ENCODE measurements at regions not wholly inside any gene's neighbourhood (a gene's known extent, or its start where the extent isn't known, plus 50 kb on each side); places are given as distances from the start of the nearest gene placed in this dataset.

DNA sequence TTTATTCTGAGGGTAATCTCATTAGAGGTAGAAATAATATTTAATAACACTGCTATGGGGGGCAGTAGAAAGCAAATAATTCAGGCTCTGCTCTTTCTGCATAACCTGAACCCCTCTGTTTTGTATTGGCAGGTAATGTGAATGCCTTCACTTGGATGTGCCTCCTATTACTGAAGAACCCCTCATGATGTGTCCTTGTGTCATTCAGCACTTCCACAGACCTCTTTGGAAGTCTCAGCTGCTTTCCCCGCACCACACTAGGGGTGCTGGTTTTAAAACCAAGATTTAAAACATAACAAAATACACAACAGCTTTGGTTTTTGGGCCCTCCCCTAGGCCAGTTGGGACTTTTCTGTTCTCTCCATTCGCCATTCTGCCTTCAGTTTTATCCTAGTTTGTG lies 281.7 kb upstream of the MC4R start:
- Mint-ChIP-seq H3K9me3 (no peaks in the 10 kb centered on the region), H3K36me3 (no peaks in the 10 kb centered on the region), H3K4me3 (no peak overlapping the region), H3K27me3 (no peaks in the 10 kb centered on the region), H3K27ac (no peak overlapping the region), H3K4me1 (no peaks in the 10 kb centered on the region)
- POLR2A ChIA-PET: no interaction called here
- no peak for DNase-seq
- no peak for ATAC-seq (ENCODE audit: low read depth)

DNA sequence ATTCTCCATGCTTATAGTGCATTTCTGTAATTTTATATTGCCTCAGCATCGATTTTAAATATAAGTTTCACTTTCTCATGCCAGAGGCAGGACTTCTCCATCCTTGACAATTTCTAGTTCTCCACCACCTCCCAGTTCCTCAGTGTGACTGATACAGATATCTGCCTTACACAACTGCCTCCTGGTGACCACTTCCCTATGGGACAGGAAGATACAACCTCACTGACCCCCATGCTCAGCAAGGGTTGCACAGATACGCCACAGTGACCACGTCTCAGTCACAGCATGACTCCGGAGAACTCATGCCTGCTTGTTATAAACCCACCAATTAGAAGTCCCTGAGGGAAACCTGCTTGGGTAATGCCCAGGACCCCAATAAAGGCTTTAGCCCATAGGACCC lies 284.0 kb upstream of the MC4R start:
- Mint-ChIP-seq H3K27ac (no peak overlapping the region), H3K4me1 (no peaks in the 10 kb centered on the region), H3K36me3 (no peaks in the 10 kb centered on the region), H3K4me3 (no peak overlapping the region), H3K27me3 (no peaks in the 10 kb centered on the region), H3K9me3 (no peaks in the 10 kb centered on the region)
- POLR2A ChIA-PET: no interaction called here
- ATAC-seq (ENCODE audit: low read depth) (no peak), DNase-seq (no peak)

DNA sequence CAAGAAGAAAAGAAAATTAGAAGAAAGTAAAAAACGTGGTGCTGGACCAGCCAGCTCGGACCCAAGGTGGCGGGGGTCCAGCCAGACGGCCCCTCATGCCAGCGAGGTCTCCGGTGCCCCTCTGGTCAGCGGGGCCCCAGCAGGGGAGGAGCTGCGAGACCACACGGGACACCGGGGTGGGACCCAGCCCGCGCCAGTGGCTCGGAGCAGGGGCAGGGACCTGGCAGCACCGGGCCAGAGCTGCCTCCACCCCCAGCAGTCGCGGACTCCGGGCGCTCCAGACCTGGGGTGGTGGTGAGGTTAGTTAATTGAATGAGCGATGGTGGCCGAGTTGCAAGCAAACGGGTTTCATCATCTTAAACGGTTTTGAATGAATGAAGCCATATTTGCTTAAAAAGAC lies 289.9 kb upstream of the MC4R start:
- Mint-ChIP-seq H3K27ac (no peak overlapping the region), H3K4me1 (no peaks in the 10 kb centered on the region), H3K9me3 (peaks cover 5% of the 10 kb centered on the region), H3K36me3 (no peaks in the 10 kb centered on the region), H3K4me3 (no peak overlapping the region), H3K27me3 (no peaks in the 10 kb centered on the region)
- no peak for ATAC-seq (ENCODE audit: low read depth)
- POLR2A ChIA-PET: no interaction called here
- DNase-seq: no peak

DNA sequence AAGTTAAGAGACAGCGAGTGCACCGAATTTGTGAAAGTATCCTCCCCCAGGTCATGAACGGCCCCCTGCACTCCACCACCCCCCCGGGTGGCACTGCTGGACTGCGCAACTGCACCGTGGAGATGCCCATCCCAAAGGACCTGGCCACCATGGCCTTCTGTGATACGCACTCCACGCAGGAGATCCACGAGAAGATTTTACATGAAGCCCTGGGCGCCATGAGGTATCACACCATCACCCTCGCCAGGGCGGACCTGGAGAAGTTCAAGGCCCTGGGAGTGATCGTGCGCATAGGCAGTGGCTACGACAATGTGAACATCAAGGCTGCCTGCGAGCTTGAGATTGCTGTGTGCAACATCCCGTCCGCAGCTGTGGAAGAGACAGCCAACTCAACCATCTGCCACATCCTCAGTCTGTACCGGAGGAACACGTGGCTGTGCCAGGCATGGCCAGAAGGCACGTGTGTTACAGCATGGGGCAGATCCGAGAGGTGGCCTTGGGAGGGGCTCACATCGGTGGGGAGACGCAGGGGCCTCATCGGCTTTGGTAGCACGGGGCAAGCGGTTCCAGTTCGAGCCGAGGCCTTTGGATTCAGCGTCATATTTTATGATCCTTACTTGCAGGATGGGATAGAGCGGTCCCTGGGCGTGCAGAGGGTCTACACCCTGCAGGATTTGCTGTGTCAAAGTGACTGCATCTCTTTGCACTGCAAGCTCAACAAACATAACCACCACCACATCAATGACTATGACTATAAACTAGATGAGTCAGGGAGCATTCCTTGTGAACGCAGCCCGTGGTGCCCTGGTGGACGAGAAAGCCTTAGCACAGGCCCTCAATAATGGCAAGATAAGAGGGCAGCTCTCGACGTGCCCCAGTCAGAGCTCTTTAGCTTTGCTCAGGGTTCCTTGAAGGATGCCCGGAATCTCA lies 290.8 kb upstream of the MC4R start:
- no peak for ATAC-seq (ENCODE audit: low read depth)
- Mint-ChIP-seq H3K36me3 (no peaks in the 10 kb centered on the region), H3K27ac (no peak overlapping the region), H3K27me3 (no peaks in the 10 kb centered on the region), H3K4me3 (no peak overlapping the region), H3K9me3 (peaks cover 5% of the 10 kb centered on the region), H3K4me1 (no peaks in the 10 kb centered on the region)
- no peak for DNase-seq
- POLR2A ChIA-PET: no interaction called here

DNA sequence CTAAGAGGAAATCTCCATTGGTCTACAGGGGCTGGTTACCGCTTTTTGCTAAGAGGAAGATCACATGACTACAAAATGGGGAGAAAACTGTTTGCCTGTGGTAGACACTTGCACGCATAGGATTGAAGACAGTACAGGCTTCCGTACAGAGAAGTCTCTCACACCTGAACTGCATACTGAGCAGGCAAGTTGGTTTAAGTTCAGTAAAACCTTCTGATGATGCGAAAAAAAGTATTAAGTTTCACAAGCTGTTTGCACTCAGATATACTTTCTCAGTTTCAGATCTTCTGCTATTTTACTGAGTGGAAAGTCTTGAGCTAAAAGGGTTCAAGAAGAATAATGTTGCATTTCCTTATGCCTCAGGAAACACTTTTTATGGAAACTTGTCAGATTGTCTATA lies 292.2 kb upstream of the MC4R start:
- Mint-ChIP-seq H3K4me3 (no peak overlapping the region), H3K36me3 (no peaks in the 10 kb centered on the region), H3K27ac (no peak overlapping the region), H3K4me1 (no peaks in the 10 kb centered on the region), H3K27me3 (no peaks in the 10 kb centered on the region), H3K9me3 (peaks cover 5% of the 10 kb centered on the region)
- DNase-seq (no peak), ATAC-seq (ENCODE audit: low read depth) (no peak)
- POLR2A ChIA-PET: no interaction called here

DNA sequence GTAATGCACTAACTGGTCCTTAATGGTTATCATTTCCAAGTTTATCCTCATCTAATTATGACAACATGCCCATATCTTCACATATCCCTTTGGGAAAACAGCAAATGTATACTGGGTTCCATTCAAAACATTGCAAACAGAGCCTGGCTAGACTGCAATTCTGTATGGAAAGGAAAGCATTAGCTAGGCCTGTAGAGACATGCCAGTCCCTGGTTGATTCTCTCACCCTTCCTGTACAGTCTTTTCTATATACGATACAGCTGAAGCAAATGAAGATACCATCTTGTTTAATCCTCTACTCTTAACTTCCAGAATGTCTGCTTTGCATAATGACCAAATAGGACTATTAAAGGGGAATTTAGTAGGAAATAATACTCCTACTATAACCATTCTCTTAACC lies 294.4 kb upstream of the MC4R start:
- ATAC-seq (ENCODE audit: low read depth): no peak
- no peaks in the 10 kb centered on the region for H3K4me1 Mint-ChIP-seq
- no peak overlapping the region for H3K4me3 Mint-ChIP-seq
- H3K9me3 Mint-ChIP-seq: peaks cover 5% of the 10 kb centered on the region
- no peaks in the 10 kb centered on the region for H3K36me3 Mint-ChIP-seq
- no peak overlapping the region for H3K27ac Mint-ChIP-seq
- POLR2A ChIA-PET: no interaction called here
- no peaks in the 10 kb centered on the region for H3K27me3 Mint-ChIP-seq
- DNase-seq: no peak

DNA sequence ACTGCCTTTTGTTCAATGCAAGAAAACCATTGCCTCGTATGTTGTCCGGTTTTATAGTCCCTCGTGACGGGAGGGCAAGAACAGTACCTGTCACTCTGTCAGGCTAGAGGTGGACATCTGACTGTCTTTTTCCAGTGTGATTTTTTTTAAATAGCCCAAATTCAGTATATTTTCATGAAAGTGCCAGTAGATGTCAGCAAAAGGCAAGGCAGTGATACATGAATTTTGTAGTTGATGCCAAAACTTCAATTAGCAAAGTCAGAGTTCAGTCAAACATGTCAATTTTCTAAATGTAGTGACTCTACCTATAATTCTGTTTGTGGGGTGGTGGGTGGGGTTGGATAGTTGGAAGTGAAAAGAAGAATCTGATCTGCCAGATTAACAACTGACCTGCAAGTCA lies 296.0 kb upstream of the MC4R start:
- Mint-ChIP-seq H3K27ac (no peak overlapping the region), H3K27me3 (no peaks in the 10 kb centered on the region), H3K9me3 (peaks cover 5% of the 10 kb centered on the region), H3K4me1 (no peaks in the 10 kb centered on the region), H3K4me3 (no peak overlapping the region), H3K36me3 (no peaks in the 10 kb centered on the region)
- no peak for ATAC-seq (ENCODE audit: low read depth)
- no peak for DNase-seq
- POLR2A ChIA-PET: no interaction called here

DNA sequence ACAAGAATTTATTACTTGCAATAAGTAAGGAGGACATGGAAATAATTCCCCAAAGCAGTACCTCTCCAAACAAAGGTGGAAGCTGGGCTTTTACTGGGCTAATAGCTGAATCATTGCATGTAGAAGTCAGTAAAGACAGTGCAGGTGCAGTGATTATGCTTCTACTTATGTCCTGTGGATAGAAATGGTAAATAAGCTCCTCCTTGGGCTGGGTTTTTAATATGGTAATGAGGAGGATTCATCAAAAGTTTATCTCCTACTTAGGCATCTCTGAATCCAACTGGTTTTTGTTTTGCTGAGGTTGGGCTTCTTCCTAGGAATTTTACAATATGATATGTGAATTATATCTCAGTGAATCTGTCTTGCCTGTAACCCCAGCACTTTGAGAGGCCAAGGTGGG lies 297.4 kb upstream of the MC4R start:
- Mint-ChIP-seq H3K4me1 (no peaks in the 10 kb centered on the region), H3K27ac (no peak overlapping the region), H3K4me3 (no peak overlapping the region), H3K36me3 (no peaks in the 10 kb centered on the region), H3K9me3 (no peaks in the 10 kb centered on the region), H3K27me3 (no peaks in the 10 kb centered on the region)
- ATAC-seq (ENCODE audit: low read depth): no peak
- POLR2A ChIA-PET: no interaction called here
- DNase-seq: no peak

DNA sequence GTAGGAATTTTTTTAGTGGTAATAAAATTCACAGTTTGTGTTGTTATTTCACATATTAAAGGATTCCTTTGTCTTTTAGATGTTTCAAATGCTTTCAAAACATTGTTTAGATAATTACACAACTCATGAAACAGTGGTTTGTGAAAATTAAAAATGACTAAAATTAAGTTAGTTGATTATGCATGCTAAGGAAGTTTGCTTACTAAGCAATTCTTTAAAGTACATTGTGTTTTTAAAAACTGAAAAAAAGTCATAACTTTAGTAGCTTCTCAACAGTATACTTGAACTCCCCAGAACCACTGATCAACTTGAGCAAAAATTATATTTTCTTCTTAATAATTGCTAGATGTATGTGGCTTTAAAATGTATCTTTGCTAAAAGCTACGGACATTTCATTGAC lies 298.4 kb upstream of the MC4R start:
- Mint-ChIP-seq H3K4me1 (no peaks in the 10 kb centered on the region), H3K4me3 (no peak overlapping the region), H3K27ac (no peak overlapping the region), H3K36me3 (no peaks in the 10 kb centered on the region), H3K27me3 (no peaks in the 10 kb centered on the region), H3K9me3 (no peaks in the 10 kb centered on the region)
- ATAC-seq (ENCODE audit: low read depth) (no peak), DNase-seq (no peak)
- POLR2A ChIA-PET: no interaction called here

DNA sequence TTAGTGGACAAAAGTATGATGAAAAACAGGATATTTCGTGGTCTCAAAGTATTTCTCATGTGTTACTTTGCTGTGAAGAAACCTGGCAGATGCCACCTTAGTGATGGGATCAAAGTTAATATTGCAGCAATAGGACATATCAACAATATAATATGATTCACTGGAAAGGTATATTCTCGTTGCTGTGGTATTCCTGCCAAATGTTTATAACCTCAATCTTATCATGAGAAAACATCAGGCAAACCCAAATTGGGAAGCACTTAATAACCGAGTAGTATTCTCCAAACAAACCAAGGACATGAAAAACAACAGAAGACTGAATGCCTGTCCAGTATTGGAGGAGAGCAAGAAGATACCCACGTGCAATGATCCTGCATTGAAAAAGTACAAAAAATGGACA lies 302.6 kb upstream of the MC4R start:
- Mint-ChIP-seq H3K27ac (no peak overlapping the region), H3K4me1 (no peaks in the 10 kb centered on the region), H3K9me3 (no peaks in the 10 kb centered on the region), H3K27me3 (no peaks in the 10 kb centered on the region), H3K4me3 (no peak overlapping the region), H3K36me3 (no peaks in the 10 kb centered on the region)
- ATAC-seq (ENCODE audit: low read depth) (no peak), DNase-seq (no peak)
- POLR2A ChIA-PET: no interaction called here

DNA sequence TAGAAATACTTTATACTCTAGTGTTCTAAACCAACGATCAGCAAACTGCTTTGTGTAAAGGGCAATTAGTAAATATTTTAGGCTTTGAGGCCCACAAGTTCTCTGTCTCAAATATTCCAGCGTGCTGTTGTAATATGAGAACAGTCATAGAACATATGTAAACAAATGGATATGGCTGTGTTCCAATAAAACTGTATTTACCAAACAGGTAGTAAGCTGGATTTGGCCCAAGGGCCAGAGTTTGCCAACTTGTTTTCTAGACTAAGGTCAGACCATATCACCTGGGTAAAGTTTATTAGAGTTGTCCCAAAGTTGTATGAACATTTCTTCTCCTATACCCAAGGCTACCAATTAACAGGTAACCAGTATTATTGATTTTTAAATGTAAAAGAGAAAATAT lies 303.2 kb upstream of the MC4R start:
- POLR2A ChIA-PET: no interaction called here
- no peak overlapping the region for H3K27ac Mint-ChIP-seq
- no peaks in the 10 kb centered on the region for H3K9me3 Mint-ChIP-seq
- no peaks in the 10 kb centered on the region for H3K4me1 Mint-ChIP-seq
- no peak overlapping the region for H3K4me3 Mint-ChIP-seq
- no peaks in the 10 kb centered on the region for H3K36me3 Mint-ChIP-seq
- ATAC-seq (ENCODE audit: low read depth) (no peak), DNase-seq (no peak)
- H3K27me3 Mint-ChIP-seq: no peaks in the 10 kb centered on the region

DNA sequence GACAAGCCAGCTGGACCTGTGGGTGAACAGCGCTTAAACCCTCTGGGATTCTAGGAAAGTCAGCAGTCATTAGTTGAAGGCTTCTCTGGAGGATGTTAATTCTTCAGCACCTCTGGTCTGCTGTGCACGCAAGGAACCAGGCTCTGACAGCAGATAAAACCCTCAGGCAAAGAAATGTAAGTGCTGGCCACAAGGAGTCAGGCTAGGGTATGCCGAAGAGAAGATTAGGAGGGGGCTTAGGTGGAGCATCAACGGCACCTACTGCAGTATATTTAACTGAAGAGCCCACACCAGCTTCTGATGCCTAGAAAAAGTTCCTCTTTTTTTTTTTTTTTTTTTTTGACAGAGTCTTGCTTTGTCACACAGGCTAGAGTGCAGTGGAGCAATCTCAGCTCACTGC lies 304.2 kb upstream of the MC4R start:
- DNase-seq: no peak
- no peak for ATAC-seq (ENCODE audit: low read depth)
- Mint-ChIP-seq H3K36me3 (no peaks in the 10 kb centered on the region), H3K9me3 (no peaks in the 10 kb centered on the region), H3K4me3 (no peak overlapping the region), H3K27me3 (no peaks in the 10 kb centered on the region), H3K4me1 (no peaks in the 10 kb centered on the region), H3K27ac (no peak overlapping the region)
- POLR2A ChIA-PET: no interaction called here

DNA sequence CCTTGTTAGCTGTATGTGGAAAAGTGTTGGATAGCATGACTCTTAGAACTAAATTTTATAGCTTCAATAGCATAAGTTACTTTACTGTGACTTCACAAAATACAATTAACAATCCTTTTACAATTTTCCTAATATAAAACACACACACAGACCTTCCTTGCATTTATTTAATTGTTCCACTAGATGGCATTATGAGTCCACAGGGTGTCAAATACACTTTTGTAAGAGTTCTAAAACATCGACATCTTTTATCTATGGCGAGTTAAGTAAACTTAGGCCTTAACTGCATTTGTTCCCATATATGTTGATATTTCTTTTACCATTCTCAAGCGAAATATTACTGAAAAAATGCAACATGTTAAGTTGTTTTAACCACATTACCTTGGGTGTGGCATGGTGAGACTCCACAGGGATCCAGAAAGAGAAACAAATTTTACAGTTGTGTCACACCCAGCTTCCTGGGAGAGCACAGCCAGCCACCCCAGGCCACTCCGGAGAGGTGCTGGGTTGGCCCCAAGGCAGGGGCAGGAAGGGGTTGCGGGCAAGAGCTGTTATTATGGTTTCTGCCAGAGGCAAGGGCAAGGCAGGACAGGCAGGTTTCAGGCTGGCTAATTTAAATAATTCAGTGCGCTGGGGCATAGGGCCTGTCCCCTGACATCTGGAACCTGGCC lies 312.4 kb upstream of the MC4R start:
- no peak overlapping the region for H3K4me3 Mint-ChIP-seq
- H3K27me3 Mint-ChIP-seq: no peaks in the 10 kb centered on the region
- no peak for ATAC-seq (ENCODE audit: low read depth)
- H3K36me3 Mint-ChIP-seq: no peaks in the 10 kb centered on the region
- no peak overlapping the region for H3K27ac Mint-ChIP-seq
- H3K4me1 Mint-ChIP-seq: no peaks in the 10 kb centered on the region
- no peak for DNase-seq
- POLR2A ChIA-PET: no interaction called here
- H3K9me3 Mint-ChIP-seq: no peaks in the 10 kb centered on the region

DNA sequence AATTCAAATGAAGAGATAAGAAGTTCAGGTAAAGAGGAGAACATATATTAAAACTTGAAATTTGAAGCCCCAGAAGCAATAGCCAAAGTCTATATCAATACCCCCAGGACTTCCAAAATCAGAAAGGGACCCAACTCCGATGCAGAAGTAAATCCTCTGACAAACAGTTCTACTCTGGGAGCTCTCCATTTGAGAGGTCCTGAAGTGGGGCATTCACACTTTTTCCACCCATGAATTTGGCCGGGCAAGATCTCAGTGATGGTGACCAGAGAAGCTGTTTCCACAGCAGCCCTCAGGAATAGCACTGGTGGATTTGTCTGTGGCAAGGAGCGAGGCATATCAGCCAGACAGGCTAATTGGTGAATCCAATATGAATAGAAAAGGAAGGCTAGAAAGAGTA lies 313.6 kb upstream of the MC4R start:
- no peak for DNase-seq
- Mint-ChIP-seq H3K4me1 (no peaks in the 10 kb centered on the region), H3K4me3 (no peak overlapping the region), H3K36me3 (no peaks in the 10 kb centered on the region), H3K9me3 (no peaks in the 10 kb centered on the region), H3K27ac (no peak overlapping the region), H3K27me3 (no peaks in the 10 kb centered on the region)
- POLR2A ChIA-PET: no interaction called here
- ATAC-seq (ENCODE audit: low read depth): no peak
